ENCODE measurements at regions not wholly inside any gene's neighbourhood (a gene's known extent, or its start where the extent isn't known, plus 50 kb on each side); places are given as distances from the start of the nearest gene placed in this dataset.

DNA sequence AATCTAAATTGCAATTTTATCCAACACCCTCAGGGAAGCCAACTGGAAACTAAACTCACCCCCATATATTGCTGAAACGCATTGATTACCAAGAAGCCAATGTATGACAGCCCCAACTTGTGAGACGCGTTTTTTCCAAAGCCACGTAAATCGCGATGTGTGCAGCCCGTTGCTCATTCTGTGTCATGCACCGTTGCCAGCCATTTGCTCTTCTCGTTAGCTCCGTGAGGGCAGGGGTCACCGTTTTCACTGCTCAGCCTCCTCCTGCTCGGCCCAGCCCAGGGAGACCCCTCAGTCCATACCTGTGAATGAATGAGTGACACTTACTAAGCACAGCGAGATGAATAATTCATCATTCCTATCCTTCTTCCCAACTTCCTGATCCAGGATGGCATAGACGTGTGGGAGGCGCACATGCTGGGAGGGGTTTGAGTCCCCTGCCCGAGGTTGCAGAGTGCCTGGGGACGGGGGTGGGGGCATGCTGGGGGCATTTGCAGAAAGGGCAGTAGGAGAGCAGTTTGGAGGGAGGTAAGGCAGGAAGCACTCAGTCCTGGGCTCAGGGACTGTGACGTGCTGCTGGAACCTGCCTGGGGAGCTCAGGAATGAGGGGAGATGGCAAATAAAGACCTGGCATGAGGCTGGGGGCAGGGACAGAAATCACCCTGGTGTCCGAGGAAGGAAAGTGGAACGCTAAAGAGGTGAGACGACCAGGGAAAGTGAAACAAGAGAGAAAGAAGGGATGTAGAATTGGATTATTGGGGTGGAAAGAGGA, 104.2 kb upstream of the SDK1 start:
- no peak for DNase-seq

GRCh38 chr7:3197567-3198213, 103.4 kb upstream of the SDK1 start:
- no peak for DNase-seq

DNA sequence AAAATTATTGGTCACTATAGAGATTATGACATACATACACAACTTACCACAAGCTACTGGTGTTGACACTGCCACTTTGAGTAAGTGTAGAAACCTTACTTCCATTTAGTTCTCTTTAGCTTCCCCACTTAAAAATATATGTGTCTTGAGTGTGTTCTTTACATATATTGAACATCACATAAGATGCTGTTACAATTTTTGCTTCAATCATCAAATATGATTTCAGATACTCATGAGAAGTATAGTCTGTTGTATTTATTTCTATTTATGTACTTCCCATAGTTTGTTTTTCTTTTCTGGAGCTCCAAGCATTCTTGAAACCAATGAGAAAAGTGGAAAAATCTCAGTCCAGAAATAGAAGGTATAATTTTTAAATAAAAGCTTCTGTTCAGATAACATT, 102.7 kb upstream of the SDK1 start:
- DNase-seq: no peak

DNA sequence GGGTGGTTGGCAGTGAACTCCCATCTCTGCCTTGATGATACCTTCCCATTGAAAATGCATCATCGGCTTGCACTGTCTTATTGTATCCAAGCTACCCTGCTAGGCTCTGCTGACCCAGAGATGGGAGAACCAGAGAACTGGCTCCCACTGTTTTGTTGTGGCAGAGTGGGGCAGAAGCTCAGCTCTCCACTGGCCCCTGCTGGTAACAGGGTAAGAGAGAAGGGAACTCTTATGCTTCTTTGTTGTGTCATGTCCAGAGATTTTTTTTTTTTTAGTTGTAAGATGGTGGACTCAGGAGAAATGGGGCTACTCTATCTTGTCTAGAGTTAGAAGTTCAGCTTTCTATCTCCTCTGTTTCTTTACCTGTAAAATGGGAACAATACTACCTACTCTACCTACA, 100.5 kb upstream of the SDK1 start:
- peak; percentile 57 for DNase-seq

DNA sequence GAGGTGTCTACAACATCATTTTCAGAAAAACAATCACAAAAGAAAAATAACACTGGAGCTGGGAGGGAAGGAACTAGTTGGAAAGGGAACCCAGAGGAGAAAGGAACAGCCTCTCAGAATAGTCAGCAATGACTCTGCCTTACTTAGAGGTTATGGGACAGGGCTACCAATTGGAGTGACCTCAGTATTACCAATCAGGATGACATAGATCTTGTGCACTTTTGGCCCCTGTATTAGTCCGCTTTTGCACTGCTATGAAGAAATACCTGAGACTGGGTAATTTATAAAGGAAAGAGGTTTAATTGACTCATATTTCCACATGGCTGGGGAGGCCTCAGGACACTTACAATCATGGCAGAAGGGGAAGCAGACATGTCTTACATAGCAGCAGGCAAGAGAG, 99.7 kb upstream of the SDK1 start:
- DNase-seq: no peak

- no peak for DNase-seq
Measured at GRCh38 chr7:3201937-3202710, 98.9 kb upstream of the SDK1 start.

DNA sequence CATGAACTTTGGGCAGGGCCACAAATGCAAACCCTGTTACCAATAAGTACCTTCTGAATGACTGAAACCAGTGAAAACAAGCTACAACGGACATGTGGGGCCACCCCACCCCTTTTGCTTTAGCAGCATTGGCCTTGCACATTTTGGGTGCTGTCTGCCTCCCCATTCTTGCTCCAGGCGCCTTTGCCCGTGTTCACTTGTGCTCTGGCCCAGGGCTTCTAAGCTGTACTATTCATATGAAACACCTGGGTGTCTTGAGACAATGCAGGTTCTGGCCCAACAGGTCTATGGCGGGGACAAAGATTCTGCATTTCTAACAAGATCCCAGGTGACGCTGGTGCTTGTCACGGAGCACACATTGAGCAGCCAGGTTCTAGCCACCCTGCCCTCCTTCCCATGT, 96.5 kb upstream of the SDK1 start:
- DNase-seq: no peak

GRCh38 chr7:3206101-3206500, 95.0 kb upstream of the SDK1 start:
- no peak for DNase-seq

GRCh38 chr7:3206771-3207191, 94.3 kb upstream of the SDK1 start:
- DNase-seq: no peak

DNA sequence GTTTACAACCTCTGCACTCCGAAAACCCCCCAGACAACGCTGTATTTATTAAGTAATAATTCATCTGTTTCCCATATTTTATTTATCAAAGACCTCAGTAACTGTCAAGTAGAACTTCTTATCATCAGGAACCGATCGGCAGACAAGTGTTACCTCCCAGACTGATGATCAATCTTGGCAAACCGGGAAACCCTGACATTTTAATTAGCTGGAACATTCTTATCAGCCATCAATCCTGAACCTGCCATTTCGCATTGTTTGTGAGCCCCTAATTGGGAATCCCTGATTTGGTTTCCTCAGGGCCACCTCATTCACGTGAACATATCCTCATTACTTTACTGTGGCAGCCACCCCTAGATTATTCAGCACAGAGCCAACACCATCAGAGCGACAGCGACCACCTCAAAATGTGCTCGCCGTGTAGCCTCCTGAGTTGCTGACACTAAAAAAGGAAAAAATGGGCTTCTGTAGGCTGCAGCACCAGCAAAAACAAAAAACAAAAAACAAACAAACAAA, 93.6 kb upstream of the SDK1 start:
- DNase-seq: no peak

GRCh38 chr7:3210531-3210930, 90.5 kb upstream of the SDK1 start:
- DNase-seq: no peak

- no peak for DNase-seq
Measured at GRCh38 chr7:3214090-3214413, 87.0 kb upstream of the SDK1 start.

DNA sequence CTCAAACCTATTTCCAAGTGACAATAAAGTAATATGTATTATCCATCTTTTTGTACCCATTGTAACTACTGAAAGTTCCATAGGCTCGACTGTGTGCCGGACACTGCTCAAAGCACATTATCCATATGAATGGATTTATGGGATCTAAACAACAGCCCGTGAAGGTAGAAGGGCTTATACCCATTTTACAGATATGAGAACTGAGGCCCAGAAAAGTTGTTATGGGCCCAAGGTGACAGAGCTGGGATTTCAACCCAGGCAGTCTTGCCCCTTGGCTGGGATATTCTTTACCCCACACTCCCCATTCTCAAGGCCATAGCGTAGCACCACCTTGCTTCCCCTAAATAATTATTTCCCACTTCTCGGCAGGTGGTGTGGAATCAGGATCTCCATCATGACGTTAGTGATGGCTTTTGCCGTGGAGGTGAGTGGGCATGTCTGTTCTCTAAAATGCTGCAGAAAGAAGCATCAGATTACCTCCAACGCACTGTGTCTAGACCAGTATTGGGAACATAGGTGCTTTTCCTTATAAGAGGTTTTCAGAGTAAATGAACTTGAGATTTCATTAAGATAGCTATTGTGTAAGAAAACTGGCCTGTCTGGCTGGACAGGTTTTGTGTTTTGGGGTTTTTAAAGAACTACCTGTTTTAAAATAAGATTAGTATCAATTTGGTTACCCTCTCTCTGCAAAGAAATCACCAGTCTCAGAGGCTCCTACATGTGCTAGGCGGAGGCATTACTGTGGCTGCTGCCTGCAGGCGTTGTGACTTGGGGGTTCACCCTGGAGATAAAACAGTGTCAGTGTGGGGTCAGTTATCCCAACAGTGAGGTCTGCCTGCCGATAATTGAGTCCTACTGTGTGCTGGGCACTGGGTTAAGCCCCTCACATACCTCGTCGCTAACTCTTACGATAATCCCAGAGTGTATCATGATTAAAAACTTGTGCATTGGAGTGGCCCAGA, 85.1 kb upstream of the SDK1 start:
- DNase-seq: no peak

DNA sequence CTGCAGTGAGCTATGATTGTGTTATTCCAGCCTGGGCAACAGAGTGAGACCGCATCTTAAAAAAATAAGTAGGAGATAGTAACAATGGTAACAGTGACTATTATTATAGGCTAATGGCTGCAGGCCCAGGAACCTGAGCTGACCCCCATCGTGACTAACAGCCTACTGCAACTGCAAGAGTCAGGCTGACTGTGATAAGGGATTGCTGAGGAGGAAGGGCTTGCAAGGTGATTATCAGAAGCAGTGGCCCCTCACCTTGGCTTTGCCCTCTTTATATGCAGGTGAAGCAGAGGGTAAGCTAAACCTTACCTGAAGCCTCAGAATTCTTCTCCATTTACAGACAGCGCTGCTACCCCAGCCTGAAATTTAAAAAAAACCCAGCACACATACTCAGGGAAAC, 83.9 kb upstream of the SDK1 start:
- DNase-seq: no peak

DNA sequence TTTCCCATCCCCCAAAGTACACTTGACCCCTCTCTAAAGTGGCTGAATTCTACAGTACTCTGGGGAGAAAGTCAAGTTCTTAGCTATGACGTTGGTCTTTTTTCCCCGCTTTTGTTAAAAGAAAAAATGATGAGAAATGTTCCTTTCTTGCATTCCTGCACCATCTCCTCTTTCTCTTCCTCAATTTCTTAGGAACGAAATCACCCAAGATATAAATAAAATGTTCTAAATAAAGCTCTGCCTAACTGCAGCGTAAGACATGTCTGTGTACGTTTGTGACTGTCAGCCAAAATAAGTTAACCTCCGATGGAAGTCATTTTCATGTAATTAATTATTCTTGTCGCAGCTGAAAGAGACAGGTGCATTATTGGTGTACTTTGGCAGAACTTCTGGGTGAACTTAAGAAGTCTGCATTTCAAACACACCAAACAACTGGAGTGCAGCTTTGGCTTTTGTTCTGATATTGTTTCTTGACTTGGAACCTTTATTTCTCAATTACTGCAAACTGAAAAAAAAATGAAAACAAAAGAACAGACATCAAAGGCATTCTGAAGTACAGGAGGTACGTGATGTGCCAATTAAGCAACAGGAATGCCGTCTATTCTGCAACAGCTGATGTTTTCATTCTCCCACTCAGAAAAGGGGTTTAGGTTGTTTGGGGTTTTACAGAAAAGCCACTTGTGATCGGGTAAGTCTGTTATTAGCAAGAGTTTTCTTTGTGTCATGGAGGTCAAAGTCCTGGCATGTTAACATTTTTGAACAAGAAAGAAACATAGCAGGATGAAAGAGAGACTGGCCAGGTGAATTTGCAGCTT, 82.4 kb upstream of the SDK1 start:
- no peak for DNase-seq

GRCh38 chr7:3229904-3230470, 71.1 kb upstream of the SDK1 start:
- DNase-seq: no peak

GRCh38 chr7:3230908-3231307, 70.1 kb upstream of the SDK1 start:
- DNase-seq: no peak

DNA sequence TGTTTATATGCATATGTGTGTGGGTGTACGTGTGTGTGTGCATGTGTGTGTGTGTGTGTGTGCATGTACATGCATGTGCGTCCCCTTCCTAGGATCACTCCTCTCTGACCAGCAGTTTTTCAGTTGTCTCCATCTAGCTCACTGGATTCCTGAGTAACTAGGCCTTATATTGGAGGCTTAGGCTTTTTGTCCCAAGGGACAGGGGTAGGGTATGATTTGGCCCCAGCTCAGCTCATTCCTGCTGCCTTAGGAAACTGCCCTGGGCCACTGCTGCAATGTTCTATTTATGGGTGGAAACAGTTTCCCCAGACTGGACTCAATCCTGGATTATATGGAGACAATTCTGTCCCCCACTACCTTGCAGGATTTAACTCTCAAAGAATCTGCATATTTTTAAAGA, 68.8 kb upstream of the SDK1 start:
- no peak for DNase-seq

DNA sequence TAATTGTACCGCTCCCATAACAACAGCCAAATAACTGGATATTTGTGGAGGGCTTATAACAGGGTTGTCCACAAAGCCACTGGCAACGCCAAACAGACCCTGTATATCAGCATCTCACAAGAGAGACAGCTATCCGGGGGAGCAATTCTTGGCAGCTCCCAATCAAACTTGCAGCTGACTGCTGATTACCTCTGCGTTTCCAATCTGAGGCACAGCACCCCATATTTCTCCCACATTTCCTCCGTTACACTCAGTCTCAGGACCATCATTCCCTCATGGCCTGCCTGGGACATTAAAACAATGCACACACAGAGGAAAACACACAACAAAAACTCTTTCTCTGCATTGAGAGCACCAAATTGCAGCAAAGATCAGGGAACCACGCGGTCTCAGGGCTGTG, 67.8 kb upstream of the SDK1 start:
- no peak for DNase-seq

DNA sequence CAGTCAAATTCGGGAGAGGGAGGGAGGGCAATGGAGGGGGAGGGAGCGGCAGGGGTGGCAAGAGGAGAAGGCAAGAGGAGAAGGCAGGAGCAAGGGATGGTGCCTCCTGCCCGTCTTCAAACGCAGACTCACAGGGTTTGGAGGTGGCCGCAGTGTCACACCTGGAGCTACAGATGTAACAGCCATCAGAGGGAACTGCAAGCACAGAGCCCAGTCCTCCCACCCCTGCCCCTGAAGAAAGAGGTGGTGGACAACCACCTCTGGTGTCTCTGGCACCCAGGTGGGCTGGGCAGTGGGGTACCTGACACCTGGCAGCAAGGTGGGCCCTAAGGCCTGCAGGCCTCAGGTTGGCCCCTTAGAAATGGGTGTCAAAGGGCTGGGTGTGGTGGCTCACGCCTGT, 67.0 kb upstream of the SDK1 start:
- DNase-seq: no peak

GRCh38 chr7:3234851-3235250, 66.2 kb upstream of the SDK1 start:
- no peak for DNase-seq
